Cardiac fibroblast (primary cell): ENCODE measurements at regions not wholly inside any gene's neighbourhood (a gene's known extent, or its start where the extent isn't known, plus 50 kb on each side); places are given as distances from the start of the nearest gene placed in this dataset.

Experiments
- DNase-seq, 2 donors: peaks; one replicate each; pipeline versions ENCODE4 v3.0.0 to v3.0.0-alpha.2; 2010; ENCODE audit warnings: low read depth in 2 of 2
- H3K4me3 ChIP-seq, 2 donors: replicated peaks in 1 of 2; 1 replicate in 1 of 2; 2 replicates in 1 of 2; pipeline ENCODE4 v1.5.1; 2011; ENCODE audit warnings: low read depth in 2 of 2, low read length in 2 of 2, mild to moderate bottlenecking in 2 of 2, moderate library complexity in 1 of 2
- TF ChIP-seq, protein P1 (sequence below): IDR thresholded peaks from one replicate; pipeline ENCODE4 v1.5.1; 2011; ENCODE audit warnings: low read depth, mild to moderate bottlenecking, low read length, inconsistent platforms

DNA sequence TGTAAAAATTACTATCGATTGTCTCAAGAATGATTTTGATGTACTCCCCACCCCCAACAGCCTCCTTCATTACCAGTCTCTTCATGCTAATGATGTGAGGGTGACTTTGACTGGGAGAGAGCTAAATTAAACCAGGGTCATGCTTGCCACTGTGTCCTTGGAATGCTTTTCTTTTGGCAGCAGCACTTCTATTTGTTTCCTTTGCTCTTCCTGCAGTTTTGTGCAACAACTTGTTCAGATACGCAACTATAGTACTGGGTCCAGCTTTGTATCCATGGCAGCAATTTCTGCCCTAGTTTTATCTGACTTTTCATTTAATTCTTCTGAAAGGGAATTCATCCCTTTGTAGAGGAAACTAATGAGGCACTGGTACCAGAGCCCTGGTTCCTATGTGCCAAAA is 2792.1 kb downstream of the PCDH9 start:
- DNase-seq = peak in 1 of 2 donors; percentile 1
- TF ChIP-seq, protein P1, sequence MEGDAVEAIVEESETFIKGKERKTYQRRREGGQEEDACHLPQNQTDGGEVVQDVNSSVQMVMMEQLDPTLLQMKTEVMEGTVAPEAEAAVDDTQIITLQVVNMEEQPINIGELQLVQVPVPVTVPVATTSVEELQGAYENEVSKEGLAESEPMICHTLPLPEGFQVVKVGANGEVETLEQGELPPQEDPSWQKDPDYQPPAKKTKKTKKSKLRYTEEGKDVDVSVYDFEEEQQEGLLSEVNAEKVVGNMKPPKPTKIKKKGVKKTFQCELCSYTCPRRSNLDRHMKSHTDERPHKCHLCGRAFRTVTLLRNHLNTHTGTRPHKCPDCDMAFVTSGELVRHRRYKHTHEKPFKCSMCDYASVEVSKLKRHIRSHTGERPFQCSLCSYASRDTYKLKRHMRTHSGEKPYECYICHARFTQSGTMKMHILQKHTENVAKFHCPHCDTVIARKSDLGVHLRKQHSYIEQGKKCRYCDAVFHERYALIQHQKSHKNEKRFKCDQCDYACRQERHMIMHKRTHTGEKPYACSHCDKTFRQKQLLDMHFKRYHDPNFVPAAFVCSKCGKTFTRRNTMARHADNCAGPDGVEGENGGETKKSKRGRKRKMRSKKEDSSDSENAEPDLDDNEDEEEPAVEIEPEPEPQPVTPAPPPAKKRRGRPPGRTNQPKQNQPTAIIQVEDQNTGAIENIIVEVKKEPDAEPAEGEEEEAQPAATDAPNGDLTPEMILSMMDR = no peak

DNA sequence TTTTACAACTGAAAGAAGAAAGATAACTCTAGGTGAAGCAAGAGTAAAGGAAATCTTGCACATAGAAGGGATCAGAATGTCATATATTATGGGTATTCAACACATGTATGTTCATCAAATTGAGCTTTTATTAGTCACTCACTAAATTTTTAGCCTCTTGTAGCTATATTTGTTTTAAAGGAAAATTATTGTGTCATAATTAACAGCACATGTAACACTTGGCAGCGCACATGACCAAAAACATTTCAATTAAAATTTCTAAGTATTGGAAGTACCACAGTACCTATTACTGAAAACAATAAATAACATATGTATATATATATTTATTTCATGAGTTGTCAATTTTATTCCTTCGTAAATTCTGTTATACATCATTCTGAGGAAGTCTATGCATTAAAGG is 2800.4 kb downstream of the PCDH9 start:
- H3K4me3 ChIP-seq = no peak overlapping the region
- DNase-seq = no peak
- TF ChIP-seq, protein P1 = no peak

More for the DNA sequence above, 2792.1 kb downstream of the PCDH9 start:
- H3K4me3 ChIP-seq = no peak overlapping the region

DNA sequence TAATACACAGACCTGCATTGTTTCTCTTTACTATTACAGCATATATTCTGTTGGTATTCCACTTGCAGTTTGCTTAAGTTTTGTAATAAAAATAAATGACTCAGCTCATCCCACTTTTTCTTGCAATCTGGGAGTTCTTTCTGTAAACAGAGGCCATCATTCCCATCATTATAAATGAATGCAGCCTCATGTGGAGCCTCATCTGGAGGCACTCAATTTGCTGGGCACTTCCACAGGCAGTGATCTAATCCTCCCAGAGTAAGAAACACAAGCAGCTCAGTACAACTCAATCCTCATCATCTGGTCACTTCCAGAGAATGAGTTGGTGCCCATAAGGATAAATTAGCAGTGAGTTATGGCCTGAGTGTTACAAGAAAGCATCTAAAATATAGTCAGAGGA is 2801.9 kb downstream of the PCDH9 start:
- peak in 1 of 2 donors; percentile 5 for DNase-seq
- TF ChIP-seq, protein P1 = no peak
- H3K4me3 ChIP-seq = no peak overlapping the region

DNA sequence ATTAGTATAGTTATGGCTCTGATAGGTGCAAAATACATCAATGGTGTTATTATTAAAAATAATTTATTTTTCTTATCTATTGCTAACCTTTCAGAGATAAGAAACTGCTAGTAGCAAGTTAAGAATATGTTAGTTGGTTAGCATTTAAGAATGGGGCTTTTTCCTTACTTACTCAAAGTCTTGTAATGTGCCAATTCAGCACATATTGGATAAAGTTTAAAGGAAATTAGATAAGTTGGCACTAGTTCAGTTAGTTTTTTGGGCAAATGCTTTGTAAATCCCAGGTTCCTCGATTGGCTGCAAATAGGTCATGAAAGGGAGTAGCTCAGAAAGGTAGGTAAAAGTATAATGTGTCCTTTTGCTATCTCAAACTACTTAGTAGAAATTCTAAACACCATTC is 2806.7 kb downstream of the PCDH9 start:
- no peak for DNase-seq
- TF ChIP-seq, protein P1 = no peak
- H3K4me3 ChIP-seq = no peak overlapping the region

DNA sequence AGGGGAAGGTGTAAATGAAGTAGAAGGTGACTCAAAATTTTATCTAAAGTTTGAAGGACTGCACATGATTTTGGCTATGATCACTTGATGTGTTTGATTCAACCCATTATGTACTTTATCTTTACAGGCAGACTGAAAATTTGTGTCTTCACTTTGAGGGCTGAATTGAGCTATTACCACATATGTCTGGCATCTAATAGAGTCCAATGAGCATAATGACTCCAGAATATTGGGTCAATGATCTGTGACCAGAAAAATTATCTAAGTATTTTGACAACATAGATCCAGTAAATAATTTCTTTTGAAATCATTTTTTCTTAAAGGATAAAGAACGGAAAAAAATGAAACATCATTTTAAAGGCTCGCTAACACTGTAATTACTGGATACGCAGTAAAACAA is 2810.0 kb downstream of the PCDH9 start:
- H3K4me3 ChIP-seq = no peak overlapping the region
- TF ChIP-seq, protein P1 = no peak
- no peak for DNase-seq

DNA sequence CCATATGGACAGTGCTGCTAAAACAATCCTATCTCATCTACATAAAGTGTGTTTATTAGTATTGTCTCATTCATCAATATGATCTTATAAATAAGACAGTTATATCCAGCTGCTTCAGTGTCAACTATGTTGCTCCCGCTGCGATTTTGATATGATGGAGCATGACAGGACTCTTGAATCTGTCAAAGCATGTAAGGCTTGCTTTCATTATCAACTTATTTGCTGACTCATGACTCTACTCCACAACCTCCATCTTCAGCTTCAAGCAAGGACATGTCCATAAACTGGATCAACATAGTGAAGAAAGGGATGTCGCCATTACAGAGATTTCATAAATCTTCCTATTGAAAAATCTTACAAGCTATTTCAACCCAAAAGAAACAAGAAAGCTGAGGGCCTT is 2812.6 kb downstream of the PCDH9 start:
- TF ChIP-seq, protein P1 = no peak
- no peak for DNase-seq
- no peak overlapping the region for H3K4me3 ChIP-seq

DNA sequence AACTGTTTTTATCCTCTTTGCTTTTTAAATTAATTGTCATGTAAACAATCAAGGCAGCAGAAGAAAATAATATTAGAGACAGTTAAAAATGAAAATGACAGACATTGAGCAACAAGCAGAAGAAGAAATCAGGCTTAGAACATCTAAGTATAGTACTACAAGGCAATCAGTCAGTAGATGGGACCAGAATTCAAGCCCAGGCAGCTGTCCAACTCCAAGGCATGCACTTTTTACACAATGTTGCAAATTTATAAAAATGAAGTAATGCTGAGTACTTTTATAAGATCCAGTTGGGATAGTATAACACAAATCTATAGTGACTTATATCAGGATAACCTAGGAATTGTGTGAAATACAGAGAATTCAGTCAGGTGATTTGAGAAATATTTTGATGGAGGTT is 2815.8 kb downstream of the PCDH9 start:
- TF ChIP-seq, protein P1 = no peak
- no peak overlapping the region for H3K4me3 ChIP-seq
- DNase-seq = peak in 1 of 2 donors; percentile 13
